Mesothelial cell of epicardium (in vitro differentiated cells): ENCODE measurements at regions not wholly inside any gene's neighbourhood (a gene's known extent, or its start where the extent isn't known, plus 50 kb on each side); places are given as distances from the start of the nearest gene placed in this dataset.
"Not testable (repeated sequence)": the region's sequence is repeated elsewhere in the genome, so short reads cannot be mapped to it uniquely, and the experiment has no call there.

Experiments used
- DNase-seq, 2 experiments: peaks; one replicate each; pipeline ENCODE4 v3.0.0; 2021; ENCODE audit warnings: low spot score in 2 of 2; ENCODE audit not compliant: unreplicated experiment in 2 of 2
- H3K27ac Mint-ChIP-seq: 2 replicates; pipeline ENCODE4 v1.8.0; 2021; ENCODE audit warnings: mixed read lengths
- H3K27me3 Mint-ChIP-seq: 2 replicates; pipeline ENCODE4 v1.8.0; 2021; ENCODE audit warnings: low read depth, mixed read lengths
- H3K36me3 Mint-ChIP-seq: 2 replicates; pipeline ENCODE4 v1.8.0; 2021; ENCODE audit warnings: mixed read lengths
- H3K4me1 Mint-ChIP-seq: 2 replicates; pipeline ENCODE4 v1.8.0; 2021; ENCODE audit warnings: mixed read lengths
- H3K4me3 Mint-ChIP-seq: 2 replicates; pipeline ENCODE4 v1.8.0; 2021; ENCODE audit warnings: mild to moderate bottlenecking, moderate library complexity, mixed read lengths
- H3K9me3 Mint-ChIP-seq: 2 replicates; pipeline ENCODE4 v1.8.0; 2021; ENCODE audit warnings: mixed read lengths
- TF ChIP-seq, protein P1 (sequence below): fragments of 200-600 bp; sonication (generic); IDR thresholded peaks from one replicate; pipeline ENCODE4 v1.5.0; 2021; ENCODE audit warnings: antibody characterized with exemption; ENCODE audit not compliant: unreplicated experiment

DNA sequence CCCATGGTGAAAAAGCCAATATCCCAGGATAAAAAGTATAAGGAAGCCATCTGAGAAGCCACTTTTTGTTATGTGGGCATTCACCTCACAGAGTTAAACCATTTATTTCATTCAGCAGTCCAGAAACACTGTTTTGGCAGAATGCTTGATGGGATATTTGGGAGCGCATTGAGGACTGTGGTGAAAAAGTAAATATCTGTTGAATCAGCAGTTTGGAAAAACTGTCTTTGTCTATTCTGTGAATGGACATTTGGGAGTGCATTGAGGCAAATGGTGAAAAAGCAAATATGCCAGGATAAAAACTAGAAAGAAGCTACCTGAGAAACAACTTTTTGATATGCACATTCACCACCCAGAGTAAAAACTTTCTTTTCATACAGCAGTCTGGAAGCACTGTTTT lies 276.2 kb upstream of the TRIM48 start:
- TF ChIP-seq, protein P1, sequence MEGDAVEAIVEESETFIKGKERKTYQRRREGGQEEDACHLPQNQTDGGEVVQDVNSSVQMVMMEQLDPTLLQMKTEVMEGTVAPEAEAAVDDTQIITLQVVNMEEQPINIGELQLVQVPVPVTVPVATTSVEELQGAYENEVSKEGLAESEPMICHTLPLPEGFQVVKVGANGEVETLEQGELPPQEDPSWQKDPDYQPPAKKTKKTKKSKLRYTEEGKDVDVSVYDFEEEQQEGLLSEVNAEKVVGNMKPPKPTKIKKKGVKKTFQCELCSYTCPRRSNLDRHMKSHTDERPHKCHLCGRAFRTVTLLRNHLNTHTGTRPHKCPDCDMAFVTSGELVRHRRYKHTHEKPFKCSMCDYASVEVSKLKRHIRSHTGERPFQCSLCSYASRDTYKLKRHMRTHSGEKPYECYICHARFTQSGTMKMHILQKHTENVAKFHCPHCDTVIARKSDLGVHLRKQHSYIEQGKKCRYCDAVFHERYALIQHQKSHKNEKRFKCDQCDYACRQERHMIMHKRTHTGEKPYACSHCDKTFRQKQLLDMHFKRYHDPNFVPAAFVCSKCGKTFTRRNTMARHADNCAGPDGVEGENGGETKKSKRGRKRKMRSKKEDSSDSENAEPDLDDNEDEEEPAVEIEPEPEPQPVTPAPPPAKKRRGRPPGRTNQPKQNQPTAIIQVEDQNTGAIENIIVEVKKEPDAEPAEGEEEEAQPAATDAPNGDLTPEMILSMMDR, result no peak
- Mint-ChIP-seq H3K27ac (no peak overlapping the region), H3K9me3 (peaks cover 26% of the 10 kb centered on the region), H3K27me3 (no peaks in the 10 kb centered on the region), H3K4me1 (no peaks in the 10 kb centered on the region), H3K36me3 (peaks cover 2% of the 10 kb centered on the region), H3K4me3 (no peak overlapping the region)
- no peak for DNase-seq

DNA sequence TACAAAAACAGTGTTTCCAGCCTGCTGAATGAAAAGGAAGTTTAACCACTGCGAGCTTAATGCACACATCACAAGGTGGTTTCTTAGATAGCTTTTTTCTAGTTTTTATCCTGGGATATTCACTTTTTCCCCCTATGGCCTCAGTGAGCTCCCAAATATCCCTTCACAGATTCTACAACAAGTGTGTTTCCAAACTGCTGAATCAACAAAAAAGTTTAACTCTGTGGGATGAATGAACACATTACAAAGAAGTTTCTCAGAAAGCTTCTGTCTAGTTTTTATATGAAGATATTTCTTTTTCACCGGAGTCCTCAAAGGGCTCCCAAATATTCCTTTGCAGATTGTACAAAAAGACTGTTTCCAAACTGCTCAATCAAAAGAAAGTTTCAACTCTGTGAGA lies 233.1 kb upstream of the TRIM48 start:
- H3K9me3 Mint-ChIP-seq, result peaks cover 54% of the 10 kb centered on the region
- not testable (repeated sequence) for H3K27me3 Mint-ChIP-seq

DNA sequence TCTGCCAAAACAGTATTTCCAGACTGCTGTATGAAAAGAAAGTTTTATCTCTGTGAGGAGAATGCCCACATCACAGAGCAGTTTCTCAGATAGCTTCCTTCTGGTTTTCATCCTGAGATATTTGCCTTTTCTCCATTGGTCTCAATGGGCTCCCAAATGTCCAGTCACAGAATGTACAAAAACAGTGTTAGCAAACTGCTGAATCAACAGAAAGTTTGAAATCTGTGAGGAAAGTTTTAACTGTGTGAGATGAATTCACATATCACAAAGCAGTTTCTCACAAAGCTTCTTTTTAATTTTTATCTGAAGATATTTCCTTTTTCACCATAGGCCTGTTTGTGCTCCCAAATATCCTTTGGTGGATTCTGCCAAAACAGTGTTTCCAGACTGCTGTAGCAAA lies 207.2 kb upstream of the TRIM48 start:
- no peak overlapping the region for H3K4me3 Mint-ChIP-seq
- DNase-seq, result no peak
- H3K9me3 Mint-ChIP-seq, result peaks cover 31% of the 10 kb centered on the region
- H3K27ac Mint-ChIP-seq, result no peak overlapping the region
- no peaks in the 10 kb centered on the region for H3K36me3 Mint-ChIP-seq
- H3K4me1 Mint-ChIP-seq, result no peaks in the 10 kb centered on the region
- no peaks in the 10 kb centered on the region for H3K27me3 Mint-ChIP-seq
- TF ChIP-seq, protein P1, result no peak

More for the DNA sequence above, 233.1 kb upstream of the TRIM48 start:
- H3K4me3 Mint-ChIP-seq, DNase-seq, H3K4me1 Mint-ChIP-seq, H3K27ac Mint-ChIP-seq, H3K36me3 Mint-ChIP-seq: not testable (repeated sequence)

DNA sequence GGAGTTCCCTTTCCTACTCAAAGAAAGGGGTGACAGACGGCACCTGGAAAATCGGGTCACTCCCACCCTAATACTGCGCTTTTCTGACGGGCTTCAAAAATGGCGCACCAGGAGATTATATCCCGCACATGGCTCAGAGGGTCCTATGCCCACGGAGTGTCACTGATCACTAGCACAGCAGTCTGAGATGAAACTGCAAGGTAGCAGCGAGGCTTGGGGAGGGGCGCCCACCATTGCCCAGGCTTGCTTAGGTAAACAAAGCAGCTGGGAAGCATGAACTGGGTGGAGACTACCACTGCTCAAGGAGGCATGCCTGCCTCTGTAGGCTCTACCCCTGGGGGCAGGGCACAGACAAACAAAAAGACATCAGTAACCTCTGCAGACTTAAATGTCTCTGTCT lies 177.4 kb upstream of the TRIM48 start:
- not testable (repeated sequence) for DNase-seq, H3K4me1 Mint-ChIP-seq, H3K4me3 Mint-ChIP-seq, H3K36me3 Mint-ChIP-seq, H3K27me3 Mint-ChIP-seq, H3K27ac Mint-ChIP-seq
- H3K9me3 Mint-ChIP-seq, result peaks cover 74% of the 10 kb centered on the region

DNA sequence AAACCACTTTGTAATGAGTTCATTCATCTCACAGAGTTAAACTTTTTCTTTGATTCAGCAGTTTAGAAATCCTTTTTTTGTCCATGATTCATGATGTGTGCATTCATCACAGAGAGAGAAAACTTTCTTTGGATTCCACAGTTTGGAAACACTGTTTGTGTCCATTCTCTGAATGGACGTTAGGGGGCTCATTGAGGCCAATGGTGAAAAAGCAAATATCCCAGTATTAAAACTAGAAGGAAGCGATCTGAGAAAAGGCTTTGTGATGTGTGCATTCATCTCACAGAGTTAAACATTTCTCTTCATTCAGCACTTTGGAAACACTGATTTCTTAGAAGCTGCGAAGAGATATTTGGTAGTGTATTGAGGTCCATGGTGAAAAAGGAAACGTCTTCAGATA lies 155.6 kb upstream of the TRIM48 start:
- Mint-ChIP-seq H3K4me3 (no peak overlapping the region), H3K36me3 (peaks cover 4% of the 10 kb centered on the region)

More for the DNA sequence above, 155.6 kb upstream of the TRIM48 start:
- DNase-seq, result no peak
- H3K9me3 Mint-ChIP-seq, result peaks cover 42% of the 10 kb centered on the region
- TF ChIP-seq, protein P1, result no peak
- H3K27ac Mint-ChIP-seq, result no peak overlapping the region
- no peaks in the 10 kb centered on the region for H3K4me1 Mint-ChIP-seq
- no peaks in the 10 kb centered on the region for H3K27me3 Mint-ChIP-seq
